PC-3 (cell line): ENCODE measurements at regions not wholly inside any gene's neighbourhood (a gene's known extent, or its start where the extent isn't known, plus 50 kb on each side); places are given as distances from the start of the nearest gene placed in this dataset.

Experiments
- CTCF ChIP-seq: fragments of 300-600 bp; sonication (generic); conservative IDR thresholded peaks from 2 replicates; pipeline ENCODE4 v1.5.1; 2017; ENCODE audit warnings: antibody characterized with exemption, low read depth, mild to moderate bottlenecking, low read length
- EZH2 ChIP-seq: fragments of 300-600 bp; sonication (generic); IDR thresholded peaks from one replicate; pipeline ENCODE4 v1.6.1; 2017; ENCODE audit warnings: antibody characterized with exemption, mild to moderate bottlenecking, low read length; ENCODE audit not compliant: unreplicated experiment
- EZH2phosphoT487 ChIP-seq: fragments of 300-600 bp; sonication (generic); IDR thresholded peaks from 2 replicates; pipeline ENCODE4 v1.6.1; 2018; ENCODE audit warnings: mild to moderate bottlenecking, antibody characterized with exemption, low read length, borderline replicate concordance

- TF ChIP-seq EZH2phosphoT487: no peak
- no peak for TF ChIP-seq CTCF
- TF ChIP-seq EZH2: no peak
Observed at GRCh38 chr18:78416853-78417252, 562.8 kb upstream of the SALL3 start.
